ENCODE measurements at regions not wholly inside any gene's neighbourhood (a gene's known extent, or its start where the extent isn't known, plus 50 kb on each side); places are given as distances from the start of the nearest gene placed in this dataset.

GRCh38 chr12:38159092-38159551, 157.5 kb upstream of the ALG10B start:
- H3K79me2 ChIP-seq (ENCODE audit: insufficient read depth, low read depth, low read length), result no peaks in the 10 kb centered on the region
- H3K36me3 ChIP-seq (ENCODE audit: insufficient read depth, low read length), result no peaks in the 10 kb centered on the region
- DNase-seq (ENCODE audit: low spot score), result no peak
- ChIA-PET POLR2A (no interaction called here), CTCF (ENCODE audit: unreplicated experiment) (no interaction called here)
- no peaks in the 10 kb centered on the region for H4K20me1 ChIP-seq (ENCODE audit: insufficient read depth, low read length)
- no peaks in the 10 kb centered on the region for H3K9me2 ChIP-seq (ENCODE audit: insufficient read depth, low read length)
- no peak overlapping the region for H3K4me2 ChIP-seq (ENCODE audit: low read length)
- TF ChIP-seq CTCF (conservative IDR thresholded peaks at IDR 0.05; ENCODE audit: low read length), result no peak
- no peak for TF ChIP-seq EZH2phosphoT487 (IDR thresholded peaks at IDR 0.05; ENCODE audit: borderline replicate concordance, low read depth, low read length)
- no TSS peak for BruUV-seq (replicated peaks)
- H2AFZ ChIP-seq (ENCODE audit: low read length), result no peak overlapping the region
- no peaks in the 10 kb centered on the region for H3K4me1 ChIP-seq (ENCODE audit: insufficient read depth, low read length, poor library complexity, severe bottlenecking)
- H3K27ac ChIP-seq (ENCODE audit: low read depth, low read length, poor library complexity, severe bottlenecking), result no peak overlapping the region
- H3K9me3 ChIP-seq (ENCODE audit: low read length), result no peaks in the 10 kb centered on the region
- intact Hi-C loops (cut with micrococcal nuclease; ENCODE audit: unreplicated experiment), result no loop called here
- H3K4me3 ChIP-seq (ENCODE audit: low read depth, low read length, poor library complexity, severe bottlenecking), result no peak overlapping the region

GRCh38 chr12:38159591-38160317, 156.8 kb upstream of the ALG10B start:
- Histone ChIP-seq H3K9me3 (ENCODE audit: low read length) (no peaks in the 10 kb centered on the region), H3K4me1 (ENCODE audit: insufficient read depth, low read length, poor library complexity, severe bottlenecking) (no peaks in the 10 kb centered on the region), H3K27ac (ENCODE audit: low read depth, low read length, poor library complexity, severe bottlenecking) (no peak overlapping the region), H4K20me1 (ENCODE audit: insufficient read depth, low read length) (no peaks in the 10 kb centered on the region), H3K79me2 (ENCODE audit: insufficient read depth, low read depth, low read length) (no peaks in the 10 kb centered on the region), H3K4me3 (ENCODE audit: low read depth, low read length, poor library complexity, severe bottlenecking) (no peak overlapping the region), H3K4me2 (ENCODE audit: low read length) (no peak overlapping the region), H3K36me3 (ENCODE audit: insufficient read depth, low read length) (no peaks in the 10 kb centered on the region), H3K9me2 (ENCODE audit: insufficient read depth, low read length) (no peaks in the 10 kb centered on the region), H2AFZ (ENCODE audit: low read length) (no peak overlapping the region)
- ChIA-PET POLR2A (no interaction called here), CTCF (ENCODE audit: unreplicated experiment) (no interaction called here)
- intact Hi-C loops (cut with micrococcal nuclease; ENCODE audit: unreplicated experiment), result no loop called here
- TF ChIP-seq EZH2phosphoT487 (IDR thresholded peaks at IDR 0.05; ENCODE audit: borderline replicate concordance, low read depth, low read length) (no peak), CTCF (conservative IDR thresholded peaks at IDR 0.05; ENCODE audit: low read length) (no peak)
- no TSS peak for BruUV-seq (replicated peaks)
- no peak for DNase-seq (ENCODE audit: low spot score)

- Histone ChIP-seq H3K9me2 (ENCODE audit: insufficient read depth, low read length) (no peaks in the 10 kb centered on the region), H4K20me1 (ENCODE audit: insufficient read depth, low read length) (no peaks in the 10 kb centered on the region), H3K4me3 (ENCODE audit: low read depth, low read length, poor library complexity, severe bottlenecking) (no peak overlapping the region), H3K79me2 (ENCODE audit: insufficient read depth, low read depth, low read length) (no peaks in the 10 kb centered on the region), H3K27ac (ENCODE audit: low read depth, low read length, poor library complexity, severe bottlenecking) (no peak overlapping the region), H3K4me2 (ENCODE audit: low read length) (no peak overlapping the region), H3K4me1 (ENCODE audit: insufficient read depth, low read length, poor library complexity, severe bottlenecking) (no peaks in the 10 kb centered on the region), H3K9me3 (ENCODE audit: low read length) (no peaks in the 10 kb centered on the region), H3K36me3 (ENCODE audit: insufficient read depth, low read length) (no peaks in the 10 kb centered on the region), H2AFZ (ENCODE audit: low read length) (no peak overlapping the region)
- intact Hi-C loops (cut with micrococcal nuclease; ENCODE audit: unreplicated experiment), result no loop called here
- no peak for TF ChIP-seq CTCF (conservative IDR thresholded peaks at IDR 0.05; ENCODE audit: low read length)
- no peak for TF ChIP-seq EZH2phosphoT487 (IDR thresholded peaks at IDR 0.05; ENCODE audit: borderline replicate concordance, low read depth, low read length)
- no TSS peak for BruUV-seq (replicated peaks)
- DNase-seq (ENCODE audit: low spot score), result no peak
- ChIA-PET CTCF (ENCODE audit: unreplicated experiment) (no interaction called here), POLR2A (no interaction called here)
Observed at GRCh38 chr12:38160318-38161122, 156.1 kb upstream of the ALG10B start.
